HepG2 (cell line): ENCODE measurements at regions not wholly inside any gene's neighbourhood (a gene's known extent, or its start where the extent isn't known, plus 50 kb on each side); places are given as distances from the start of the nearest gene placed in this dataset.

ENCODE experiments used
- ATAC-seq: fragments of 200-7000 bp; cut with Tn5 transposase; 3 replicates; pipeline ENCODE4 v1.9.1; 2020; ENCODE audit warnings: mild to moderate bottlenecking, moderate library complexity
- BruUV-seq: library from RNA; stranded (reverse); fragments of 400-500 nt; replicated peaks from 2 replicates; lab custom pipeline; 2021; lab: Mats Ljungman, UMichigan
- CTCF ChIA-PET: fragments of 300-600 bp; formaldehyde crosslinking; extraction: SDS; loops from one replicate; lab custom pipeline; 2021; ENCODE audit warnings: low total read pairs, inconsistent platforms, low intra/inter-chr PET ratio; lab: Yijun Ruan, JAX
- POLR2A ChIA-PET: fragments of 350-600 bp; sonication (Branson Sonifier 250); formaldehyde crosslinking; loops from one replicate; lab custom pipeline; 2020; ENCODE audit warnings: antibody characterized with exemption, inconsistent platforms; lab: Yijun Ruan, JAX
- DNase-seq: peaks from one replicate; pipeline ENCODE4 v3.0.0-alpha.2; 2015; ENCODE audit warnings: low spot score
- FAIRE-seq: peaks from 3 replicates; lab custom pipeline; 2011; peaks lifted over from hg19 to GRCh38; lab: Jason Lieb, UNC
- H2AFZ ChIP-seq: one replicate; pipeline ENCODE4 v1.6.1; 2011; ENCODE audit warnings: low read length, inconsistent platforms
- H3K27ac ChIP-seq: fragments of 300-600 bp; 3 replicates; pipeline ENCODE4 v1.8.0; 2011; ENCODE audit warnings: mixed run types, mild to moderate bottlenecking, mixed read lengths, low read length, inconsistent platforms; ENCODE audit not compliant: insufficient read depth; ENCODE audit errors: extremely low read length
- H3K27me3 ChIP-seq, 2 experiments: fragments of 200-600 bp in 1 of 2; 2 replicates in 1 of 2; 3 replicates in 1 of 2; pipeline versions ENCODE4 v1.6.0 to v1.8.0; 2011; ENCODE audit warnings: low read length in 2 of 2, mild to moderate bottlenecking in 2 of 2, moderate library complexity in 2 of 2, inconsistent platforms in 1 of 2; ENCODE audit not compliant: insufficient read depth in 2 of 2, control insufficient read depth in 1 of 2
- H3K36me3 ChIP-seq, 2 experiments: fragments of 200-600 bp in 1 of 2; replicated peaks in 1 of 2; 2 replicates in 1 of 2; 3 replicates in 1 of 2; pipeline versions ENCODE4 v1.5.1 to v1.8.0; 2011; ENCODE audit warnings: low read length in 2 of 2, inconsistent platforms in 1 of 2; ENCODE audit not compliant: insufficient read depth in 2 of 2, control insufficient read depth in 1 of 2
- H3K4me1 ChIP-seq: 2 replicates; pipeline ENCODE4 v1.5.1; 2012; ENCODE audit warnings: low read length, inconsistent platforms; ENCODE audit not compliant: insufficient read depth
- H3K4me2 ChIP-seq: 2 replicates; pipeline ENCODE4 v1.6.0; 2011; ENCODE audit warnings: low read depth, low read length, inconsistent platforms
- H3K4me3 ChIP-seq, 3 experiments: fragments of 200-600 bp in 1 of 3; sonication (generic), shearing (Covaris generic) in 1 of 3; replicated peaks in 1 of 3; 2 replicates each; pipeline ENCODE4 v1.5.1; 2011 to 2016; ENCODE audit warnings: low read length in 3 of 3, inconsistent platforms in 2 of 3, low read depth in 2 of 3, mild to moderate bottlenecking in 2 of 3, control low read depth in 1 of 3, mixed read lengths in 1 of 3; ENCODE audit not compliant: insufficient read depth in 1 of 3
- H3K79me2 ChIP-seq: one replicate; pipeline ENCODE4 v1.6.1; 2011; ENCODE audit warnings: low read length, inconsistent platforms; ENCODE audit not compliant: insufficient read depth
- H3K9ac ChIP-seq: 2 replicates; pipeline ENCODE4 v1.6.0; 2011; ENCODE audit warnings: mild to moderate bottlenecking, low read depth, low read length, inconsistent platforms; ENCODE audit not compliant: insufficient read depth
- H3K9me3 ChIP-seq: 2 replicates; pipeline ENCODE4 v1.5.1; 2012; ENCODE audit warnings: mild to moderate bottlenecking, low read length
- H4K20me1 ChIP-seq: 2 replicates; pipeline ENCODE4 v1.6.0; 2011; ENCODE audit warnings: inconsistent platforms, mild to moderate bottlenecking, low read length, moderate library complexity; ENCODE audit not compliant: insufficient read depth
- GATAD1 ChIP-seq: IDR thresholded peaks from 2 replicates; pipeline ENCODE4 v1.6.1; 2016; ENCODE audit warnings: missing genetic modification reagents, missing compliant biosample characterization
- SAFB2 ChIP-seq: sonication (generic); formaldehyde crosslinking; IDR thresholded peaks from 2 replicates; pipeline ENCODE4 v1.5.1; 2020; ENCODE audit warnings: missing genetic modification reagents, low read depth, mild to moderate bottlenecking, borderline replicate concordance
- ZNF562 ChIP-seq: sonication (generic); formaldehyde crosslinking; IDR thresholded peaks from 2 replicates; pipeline ENCODE4 v1.8.0; 2022; ENCODE audit warnings: missing genetic modification reagents, borderline replicate concordance
- ZNF563 ChIP-seq: sonication (generic); formaldehyde crosslinking; IDR thresholded peaks from 2 replicates; pipeline ENCODE4 v1.8.0; 2022; ENCODE audit warnings: mild to moderate bottlenecking, moderate library complexity, missing genetic modification reagents
- WGBS: methylation state at CpG from one replicate; pipeline ENCODE4 v1.1.6; 2017; ENCODE audit warnings: low lambda C conversion rate; 5-methylcytosine and 5-hydroxymethylcytosine counted together
- in situ Hi-C: cut with HindIII; loops from 2 replicates; pipeline ENCODE4 v1.10.0; 2017; ENCODE audit warnings: low pct_unique_long_range_greater_than_20kb; ENCODE audit not compliant: extremely low pct_ligation_motif_present
- intact Hi-C: fragments of 100-400 bp; cut with micrococcal nuclease; formaldehyde crosslinking; loops from one replicate; pipeline ENCODE4 v1.10.0; 2022; ENCODE audit not compliant: unreplicated experiment
- TF ChIP-seq, protein P1 (sequence below): sonication (generic); formaldehyde crosslinking; IDR thresholded peaks from 2 replicates; pipeline ENCODE4 v1.4.0; 2020; ENCODE audit warnings: missing genetic modification reagents

DNA sequence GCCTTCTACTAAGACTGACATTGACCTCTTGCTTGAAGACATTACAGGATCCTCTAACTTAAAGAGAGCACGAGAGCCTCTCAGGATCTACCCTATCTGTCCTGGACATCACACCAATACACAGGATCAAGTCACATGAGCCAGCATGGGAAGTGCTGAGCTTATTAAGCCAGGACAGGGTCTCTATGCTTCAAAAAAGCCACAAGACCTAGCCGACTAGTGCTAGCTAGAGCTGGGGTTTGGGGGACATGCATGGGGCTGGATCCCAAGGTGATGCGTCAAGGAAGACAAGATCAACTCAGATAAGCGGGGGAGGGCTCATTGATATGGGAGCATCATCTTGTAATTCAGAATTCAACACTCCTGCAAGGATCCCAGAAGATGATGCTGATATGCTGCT lies 167.2 kb upstream of the TAB2 start:
- Histone ChIP-seq H3K4me1 (no peaks in the 10 kb centered on the region), H3K4me3 (no peak overlapping the region), H2AFZ (no peak overlapping the region)
- in situ Hi-C loops (no loop called here), intact Hi-C loops (no loop called here)
- DNase-seq, result no peak
- CTCF ChIA-PET, result no interaction called here
- TF ChIP-seq ZNF562 (CRISPR knock-in tag), result no peak
- no peak for TF ChIP-seq ZNF563 (CRISPR knock-in tag)
- TF ChIP-seq SAFB2 (CRISPR knock-in tag), result no peak
- no peak for TF ChIP-seq GATAD1 (CRISPR knock-in tag)
- TF ChIP-seq, protein P1, sequence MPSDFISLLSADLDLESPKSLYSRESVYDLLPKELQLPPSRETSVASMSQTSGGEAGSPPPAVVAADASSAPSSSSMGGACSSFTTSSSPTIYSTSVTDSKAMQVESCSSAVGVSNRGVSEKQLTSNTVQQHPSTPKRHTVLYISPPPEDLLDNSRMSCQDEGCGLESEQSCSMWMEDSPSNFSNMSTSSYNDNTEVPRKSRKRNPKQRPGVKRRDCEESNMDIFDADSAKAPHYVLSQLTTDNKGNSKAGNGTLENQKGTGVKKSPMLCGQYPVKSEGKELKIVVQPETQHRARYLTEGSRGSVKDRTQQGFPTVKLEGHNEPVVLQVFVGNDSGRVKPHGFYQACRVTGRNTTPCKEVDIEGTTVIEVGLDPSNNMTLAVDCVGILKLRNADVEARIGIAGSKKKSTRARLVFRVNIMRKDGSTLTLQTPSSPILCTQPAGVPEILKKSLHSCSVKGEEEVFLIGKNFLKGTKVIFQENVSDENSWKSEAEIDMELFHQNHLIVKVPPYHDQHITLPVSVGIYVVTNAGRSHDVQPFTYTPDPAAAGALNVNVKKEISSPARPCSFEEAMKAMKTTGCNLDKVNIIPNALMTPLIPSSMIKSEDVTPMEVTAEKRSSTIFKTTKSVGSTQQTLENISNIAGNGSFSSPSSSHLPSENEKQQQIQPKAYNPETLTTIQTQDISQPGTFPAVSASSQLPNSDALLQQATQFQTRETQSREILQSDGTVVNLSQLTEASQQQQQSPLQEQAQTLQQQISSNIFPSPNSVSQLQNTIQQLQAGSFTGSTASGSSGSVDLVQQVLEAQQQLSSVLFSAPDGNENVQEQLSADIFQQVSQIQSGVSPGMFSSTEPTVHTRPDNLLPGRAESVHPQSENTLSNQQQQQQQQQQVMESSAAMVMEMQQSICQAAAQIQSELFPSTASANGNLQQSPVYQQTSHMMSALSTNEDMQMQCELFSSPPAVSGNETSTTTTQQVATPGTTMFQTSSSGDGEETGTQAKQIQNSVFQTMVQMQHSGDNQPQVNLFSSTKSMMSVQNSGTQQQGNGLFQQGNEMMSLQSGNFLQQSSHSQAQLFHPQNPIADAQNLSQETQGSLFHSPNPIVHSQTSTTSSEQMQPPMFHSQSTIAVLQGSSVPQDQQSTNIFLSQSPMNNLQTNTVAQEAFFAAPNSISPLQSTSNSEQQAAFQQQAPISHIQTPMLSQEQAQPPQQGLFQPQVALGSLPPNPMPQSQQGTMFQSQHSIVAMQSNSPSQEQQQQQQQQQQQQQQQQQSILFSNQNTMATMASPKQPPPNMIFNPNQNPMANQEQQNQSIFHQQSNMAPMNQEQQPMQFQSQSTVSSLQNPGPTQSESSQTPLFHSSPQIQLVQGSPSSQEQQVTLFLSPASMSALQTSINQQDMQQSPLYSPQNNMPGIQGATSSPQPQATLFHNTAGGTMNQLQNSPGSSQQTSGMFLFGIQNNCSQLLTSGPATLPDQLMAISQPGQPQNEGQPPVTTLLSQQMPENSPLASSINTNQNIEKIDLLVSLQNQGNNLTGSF (CRISPR knock-in tag), result no peak
- TF ChIP-seq, all 625 proteins: peak for 0
- FAIRE-seq, result no peak
- Histone ChIP-seq H3K9me3 (no peaks in the 10 kb centered on the region), H3K79me2 (no peaks in the 10 kb centered on the region), H3K4me2 (no peak overlapping the region), H3K27me3 (peaks cover 0 to 16% of the 10 kb centered on the region in 2 experiments; a peak in 2 of 5 replicates), H3K36me3 (no peaks in the 10 kb centered on the region), H3K27ac (no peak overlapping the region), H3K9ac (no peak overlapping the region), H4K20me1 (no peaks in the 10 kb centered on the region)
- BruUV-seq, result no TSS peak
- POLR2A ChIA-PET, result no interaction called here
- WGBS, result 1% methylated on average over 4 of the region's 4 CpGs
- no peak for ATAC-seq
